ENCODE measurements at regions not wholly inside any gene's neighbourhood (a gene's known extent, or its start where the extent isn't known, plus 50 kb on each side); places are given as distances from the start of the nearest gene placed in this dataset.
A peak's percentile ranks its signal among the peaks of the same experiment; 100 is the strongest.
"Not testable (repeated sequence)": the region's sequence is repeated elsewhere in the genome, so short reads cannot be mapped to it uniquely, and the experiment has no call there.

GRCh38 chr3:34851137-34851536 is 788.2 kb upstream of the ARPP21 start:
- no peak for DNase-seq

DNA sequence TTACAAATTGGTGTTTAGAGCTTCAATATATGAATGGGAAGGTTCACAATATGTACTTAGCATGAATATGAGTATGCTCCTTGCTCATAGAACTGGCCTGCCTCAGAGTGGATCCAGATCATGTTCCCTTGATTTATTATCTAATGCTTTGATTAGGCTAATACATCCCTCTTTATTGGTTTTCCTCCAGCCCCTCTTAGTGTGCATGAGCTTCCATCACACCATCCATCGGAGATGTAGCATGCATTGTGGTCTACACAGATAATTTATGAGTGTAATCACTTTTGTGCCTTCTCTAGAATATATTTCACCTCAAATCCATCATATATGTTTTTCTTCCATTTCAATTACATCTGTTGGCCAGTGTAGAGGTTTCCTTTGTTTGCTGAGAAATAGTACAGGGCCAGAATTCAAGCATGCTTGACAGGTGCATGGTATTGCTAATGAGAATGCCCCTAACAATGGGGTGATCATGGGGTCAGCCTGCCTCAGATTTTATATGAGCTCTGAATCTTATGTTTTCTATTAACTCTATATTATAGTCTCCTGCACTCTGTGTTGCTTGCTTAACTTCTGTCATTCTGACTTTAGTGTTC is 786.4 kb upstream of the ARPP21 start:
- no peak for DNase-seq

DNA sequence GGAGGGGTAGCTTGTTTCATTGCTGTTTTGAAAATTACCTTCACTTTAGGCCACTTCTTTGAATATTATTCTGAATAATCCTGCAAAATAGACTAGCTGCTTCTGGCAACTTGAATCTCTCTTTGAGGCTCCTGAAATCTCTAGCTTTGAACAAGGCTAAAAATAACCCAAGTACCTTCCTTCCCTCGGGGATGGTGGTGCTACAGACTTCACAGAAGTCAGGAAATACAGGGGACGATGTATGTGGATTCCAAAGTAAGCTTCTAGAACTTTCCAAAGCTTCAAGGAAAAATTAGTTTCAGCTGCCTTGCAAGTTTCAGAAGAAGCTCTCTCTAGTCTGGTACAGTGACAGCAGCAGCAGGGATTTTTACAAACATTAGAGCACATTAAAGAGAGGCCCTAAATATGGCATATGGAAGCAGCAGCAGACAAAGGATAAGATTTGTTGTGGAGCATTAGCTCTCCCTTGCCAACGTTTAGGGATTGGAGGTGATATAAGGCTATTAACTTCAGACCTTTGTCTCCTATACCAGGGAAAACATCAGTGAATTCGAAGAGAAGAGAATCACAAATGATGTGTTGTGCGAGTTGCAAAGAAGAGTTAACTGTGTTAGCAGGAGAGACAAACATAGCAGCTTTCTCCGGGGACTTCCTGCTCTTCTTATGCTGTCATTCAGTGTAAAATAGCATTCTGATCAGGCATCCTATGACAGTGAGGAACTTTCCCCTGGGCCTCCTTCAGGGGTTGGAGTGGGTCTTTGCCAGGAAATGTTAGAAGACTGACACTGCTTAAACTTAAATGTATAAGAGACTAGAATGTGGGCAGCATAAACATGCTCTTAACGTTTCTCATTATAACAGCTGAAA is 783.0 kb upstream of the ARPP21 start:
- no peak for DNase-seq

GRCh38 chr3:34858067-34858660 is 781.2 kb upstream of the ARPP21 start:
- DNase-seq = no peak

GRCh38 chr3:34859746-34860145 is 779.6 kb upstream of the ARPP21 start:
- DNase-seq = no peak

DNA sequence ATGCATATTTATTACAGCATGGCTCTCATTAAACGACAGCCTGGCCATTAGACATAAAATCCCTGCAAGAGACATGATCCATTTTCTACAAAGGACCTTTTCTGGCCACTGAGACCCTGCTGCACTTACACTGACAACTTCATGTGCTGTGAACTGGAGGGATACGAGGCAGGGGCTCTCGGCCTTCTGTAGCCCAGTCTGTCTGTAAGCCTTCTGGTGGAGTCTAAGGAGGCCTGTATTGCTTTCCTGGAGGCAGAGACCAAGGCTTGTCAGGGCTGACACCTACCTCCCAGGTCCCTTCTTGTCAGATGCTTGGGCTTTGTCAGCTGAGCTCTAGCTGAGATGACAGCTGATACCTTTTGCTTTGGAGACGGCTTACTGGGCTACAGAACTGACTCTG is 776.9 kb upstream of the ARPP21 start:
- DNase-seq = no peak

DNA sequence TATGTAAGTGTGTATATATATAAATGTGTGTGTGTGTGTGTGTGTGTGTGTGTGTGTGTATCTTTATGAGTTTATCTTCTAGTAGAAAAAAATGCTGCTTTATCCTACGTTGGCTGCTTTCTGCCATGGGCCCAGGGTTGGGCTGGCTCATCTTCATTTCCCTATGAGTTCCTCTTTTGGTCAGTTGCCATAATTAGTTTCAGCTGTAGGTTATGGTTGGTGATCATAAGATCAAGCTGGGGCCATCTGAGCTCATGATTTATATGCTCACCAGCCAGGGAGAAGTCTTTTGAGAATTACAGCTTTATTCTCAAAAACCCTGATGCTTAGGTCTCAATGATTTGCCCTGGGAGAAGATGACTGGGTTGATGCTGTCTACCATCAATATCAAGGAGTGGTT is 775.8 kb upstream of the ARPP21 start:
- DNase-seq = no peak

GRCh38 chr3:34864011-34864410 is 775.3 kb upstream of the ARPP21 start:
- DNase-seq = no peak

- no peak for DNase-seq
These were observed 774.0 kb upstream of the ARPP21 start for GRCh38 chr3:34865346-34865745.

- DNase-seq = no peak
These were observed 770.4 kb upstream of the ARPP21 start for GRCh38 chr3:34868935-34869334.

- DNase-seq = no peak
These were observed 769.6 kb upstream of the ARPP21 start for GRCh38 chr3:34869696-34870095.

DNA sequence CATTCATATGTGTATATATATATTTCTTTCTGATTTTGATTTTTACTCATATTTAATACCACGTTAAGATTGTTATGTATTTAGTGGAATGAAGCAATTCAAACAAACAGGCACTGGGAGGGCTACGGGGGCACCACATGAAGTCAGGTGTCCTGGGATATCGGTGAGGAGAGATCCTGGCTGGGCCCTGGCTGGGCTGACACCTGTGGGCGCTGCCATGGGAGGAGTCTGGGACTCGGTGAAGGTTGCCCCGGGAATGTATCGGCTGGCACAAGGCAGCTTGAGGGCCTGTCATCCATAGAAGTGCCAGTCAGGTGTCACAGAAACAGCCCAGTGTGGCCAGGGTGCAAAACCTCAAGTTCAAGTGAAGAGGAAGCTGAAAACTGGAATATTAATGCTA is 766.9 kb upstream of the ARPP21 start:
- no peak for DNase-seq

DNA sequence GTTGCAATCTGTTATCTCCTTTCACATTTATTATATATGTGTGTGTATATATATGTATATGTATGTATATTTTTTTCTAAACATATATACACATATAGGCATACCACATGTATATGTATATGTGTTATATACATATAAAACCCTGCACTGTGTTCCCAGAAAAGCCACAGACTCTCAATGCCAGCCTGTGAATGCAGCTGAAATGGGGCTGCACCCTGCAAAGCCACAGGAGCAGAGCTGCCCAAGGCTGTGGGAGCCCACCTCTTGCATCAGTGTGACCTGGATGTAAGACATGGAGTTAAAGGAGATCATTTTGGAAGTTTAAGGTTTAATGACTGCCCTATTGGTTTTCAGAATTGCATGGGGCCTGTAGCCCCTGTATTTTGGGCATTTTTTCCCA is 762.3 kb upstream of the ARPP21 start:
- DNase-seq = no peak

DNA sequence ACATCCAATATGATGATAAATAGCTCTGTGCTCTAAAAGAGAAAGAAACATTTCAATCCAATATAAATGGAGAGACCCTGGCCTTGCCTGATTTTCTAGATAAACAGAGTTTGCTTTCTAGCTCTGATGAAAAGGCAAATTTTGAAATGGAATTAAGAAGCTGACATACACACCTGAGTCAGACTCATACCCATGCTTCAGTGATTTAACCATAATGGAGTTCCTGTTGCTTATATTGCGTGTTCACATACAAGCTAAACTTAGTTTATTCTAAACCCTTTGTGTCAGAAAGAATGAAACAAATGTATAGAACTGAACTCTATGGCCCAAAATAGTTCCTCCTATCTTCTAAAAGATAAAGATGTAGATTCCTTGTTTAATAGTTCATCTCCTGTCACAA is 760.8 kb upstream of the ARPP21 start:
- no peak for DNase-seq

- DNase-seq = no peak
These were observed 758.3 kb upstream of the ARPP21 start for GRCh38 chr3:34881026-34881425.

- peak; percentile 57 for DNase-seq
These were observed 756.6 kb upstream of the ARPP21 start for GRCh38 chr3:34882764-34883163.

DNA sequence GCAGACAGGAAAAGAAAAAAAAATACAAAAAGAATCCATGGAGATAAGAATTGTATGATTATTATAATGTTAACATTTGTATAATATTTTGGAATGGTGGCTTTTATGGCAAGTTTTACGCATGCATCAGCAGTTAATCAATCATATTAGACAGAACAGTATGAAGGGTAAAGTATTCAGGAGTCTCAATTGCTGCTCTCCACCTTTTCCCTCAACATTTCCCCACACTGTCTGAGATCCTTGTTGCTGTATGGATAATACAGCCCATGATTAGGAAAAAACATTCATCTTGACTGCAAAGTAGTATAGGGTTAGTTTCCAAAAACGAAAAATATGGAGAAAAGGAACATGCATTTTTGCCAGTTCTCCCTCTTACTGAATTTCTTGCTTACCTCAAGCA is 755.3 kb upstream of the ARPP21 start:
- DNase-seq = no peak

- no peak for DNase-seq
These were observed 752.9 kb upstream of the ARPP21 start for GRCh38 chr3:34886443-34886842.

DNA sequence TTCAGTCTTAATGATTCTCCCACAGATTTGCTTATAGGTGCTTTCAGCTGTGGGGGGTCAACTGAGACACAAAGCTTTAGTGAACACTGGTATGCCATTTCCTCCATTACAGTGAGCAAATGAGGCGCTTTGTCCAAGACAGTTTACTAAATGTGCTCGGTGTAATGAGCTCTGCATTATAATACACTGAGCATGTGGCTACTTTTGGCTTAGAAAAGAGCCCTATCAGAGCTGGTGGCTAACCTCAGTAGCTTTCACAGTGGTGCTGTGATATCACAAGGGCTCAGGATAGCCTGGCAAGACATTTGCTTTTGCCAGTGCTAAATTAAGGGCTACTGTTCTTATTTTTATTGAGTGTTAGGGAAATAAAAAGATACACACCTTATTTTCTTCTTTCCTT is 749.7 kb upstream of the ARPP21 start:
- no peak for DNase-seq

DNA sequence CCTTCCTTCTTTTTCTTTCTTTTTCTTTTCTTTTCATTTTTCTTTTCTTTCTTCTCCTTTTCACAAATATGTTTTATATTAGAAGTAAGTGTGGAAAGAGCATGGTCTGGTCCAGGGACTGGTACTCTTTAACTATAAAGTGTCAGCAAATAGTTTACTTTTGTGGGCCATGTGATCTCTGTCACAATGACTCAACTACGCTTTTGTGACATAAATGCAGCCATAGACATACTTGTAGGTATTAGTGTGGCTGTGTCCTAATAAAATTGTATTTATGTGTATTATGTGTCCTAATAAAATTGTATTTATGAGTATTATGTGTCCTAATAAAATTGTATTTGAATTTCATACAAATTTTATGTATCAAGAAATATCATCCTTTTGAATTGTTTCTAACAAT is 749.1 kb upstream of the ARPP21 start:
- no peak for DNase-seq

DNA sequence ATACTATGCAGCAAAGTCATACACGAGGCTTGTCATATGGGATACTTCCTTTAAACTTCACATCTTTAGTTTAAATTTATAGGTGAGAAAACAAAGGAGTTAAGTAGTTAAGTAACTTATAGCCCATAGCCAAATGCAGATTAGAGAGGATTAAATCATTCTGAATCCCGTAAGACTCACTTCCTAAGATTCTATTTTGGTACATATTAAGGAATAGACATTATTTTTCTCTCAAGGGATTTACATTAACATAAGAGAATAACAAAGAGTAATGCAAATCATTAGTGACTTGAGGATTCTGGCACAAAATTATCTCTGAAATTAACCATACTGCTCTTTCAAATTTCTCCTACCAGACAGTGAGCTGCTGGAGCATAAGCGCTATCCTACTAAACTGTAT is 747.4 kb upstream of the ARPP21 start:
- no peak for DNase-seq

- DNase-seq = no peak
These were observed 743.5 kb upstream of the ARPP21 start for GRCh38 chr3:34895841-34896240.

DNA sequence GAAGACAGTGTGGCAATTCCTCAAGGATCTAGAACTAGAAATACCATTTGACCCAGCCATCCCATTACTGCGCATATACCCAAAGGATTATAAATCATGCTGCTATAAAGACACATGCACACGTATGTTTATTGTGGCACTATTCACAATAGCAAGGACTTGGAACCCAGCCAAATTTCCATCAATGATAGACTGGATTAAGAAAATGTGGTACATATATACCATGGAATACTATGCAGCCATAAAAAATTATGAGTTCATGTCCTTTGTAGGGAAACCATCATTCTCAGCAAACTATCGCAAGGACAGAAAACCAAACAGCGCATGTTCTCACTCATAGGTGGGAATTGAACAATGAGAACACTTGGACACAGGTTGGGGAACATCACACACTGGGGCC is 729.6 kb upstream of the ARPP21 start:
- not testable (repeated sequence) for DNase-seq

- no peak for DNase-seq
These were observed 720.3 kb upstream of the ARPP21 start for GRCh38 chr3:34919025-34919424.

Data from NCI-H2171 treated with DMSO at 0.1 percent for 48 hours (cell line).